ENCODE measurements at regions not wholly inside any gene's neighbourhood (a gene's known extent, or its start where the extent isn't known, plus 50 kb on each side); places are given as distances from the start of the nearest gene placed in this dataset.

GRCh38 chr4:43903456-43903855 lies 545.2 kb downstream of the KCTD8 start:
- DNase-seq (no peak), FAIRE-seq (no peak), ATAC-seq (no peak)
- no peaks in the 10 kb centered on the region for H3K36me3 ChIP-seq
- no peaks in the 10 kb centered on the region for H3K4me1 ChIP-seq
- H3K27me3 ChIP-seq = no peaks in the 10 kb centered on the region
- H3K27ac ChIP-seq = no peak overlapping the region
- TF ChIP-seq CTCF (IDR thresholded peaks at IDR 0.05) = no peak
- H3K4me3 ChIP-seq = no peak overlapping the region
- whole genome bisulfite sequencing, 2 donors = 72 to 76% methylated on average over 4 of the region's 4 CpGs
- no peaks in the 10 kb centered on the region for H3K9me3 ChIP-seq
- intact Hi-C loops (cut with DNase I) = no loop called here

GRCh38 chr4:43918377-43918776 lies 530.2 kb downstream of the KCTD8 start:
- DNase-seq (no peak), FAIRE-seq (no peak), ATAC-seq (no peak)
- Histone ChIP-seq H3K9me3 (no peaks in the 10 kb centered on the region), H3K36me3 (no peaks in the 10 kb centered on the region), H3K27ac (no peak overlapping the region), H3K27me3 (no peaks in the 10 kb centered on the region), H3K4me3 (no peak overlapping the region), H3K4me1 (no peaks in the 10 kb centered on the region)
- intact Hi-C loops (cut with DNase I) = no loop called here
- 55 to 62% methylated on average over 3 of the region's 3 CpGs for WGBS, 2 donors
- no peak for TF ChIP-seq CTCF (IDR thresholded peaks at IDR 0.05)

- TF ChIP-seq CTCF (IDR thresholded peaks at IDR 0.05) = no peak
- WGBS, 2 donors = 71 to 76% methylated on average over 2 of the region's 2 CpGs
- H3K27ac ChIP-seq = no peak overlapping the region
- FAIRE-seq (no peak), DNase-seq (no peak), ATAC-seq (no peak)
- no peaks in the 10 kb centered on the region for H3K36me3 ChIP-seq
- H3K9me3 ChIP-seq = no peaks in the 10 kb centered on the region
- H3K4me1 ChIP-seq = no peaks in the 10 kb centered on the region
- H3K4me3 ChIP-seq = no peak overlapping the region
- H3K27me3 ChIP-seq = no peaks in the 10 kb centered on the region
- intact Hi-C loops (cut with DNase I) = no loop called here
Measured at GRCh38 chr4:43932448-43932847, 516.2 kb downstream of the KCTD8 start.

- H3K27ac ChIP-seq = no peak overlapping the region
- no peak overlapping the region for H3K4me3 ChIP-seq
- no peak for ATAC-seq
- no peak for TF ChIP-seq CTCF (IDR thresholded peaks at IDR 0.05)
- no peaks in the 10 kb centered on the region for H3K4me1 ChIP-seq
- H3K9me3 ChIP-seq = no peaks in the 10 kb centered on the region
- WGBS, 2 donors = 19 to 32% methylated on average over 1 of the region's 1 CpG
- intact Hi-C loops (cut with DNase I) = no loop called here
- H3K36me3 ChIP-seq = no peaks in the 10 kb centered on the region
- no peak for DNase-seq
- no peak for FAIRE-seq
- H3K27me3 ChIP-seq = no peaks in the 10 kb centered on the region
Measured at GRCh38 chr4:43943998-43944397, 504.6 kb downstream of the KCTD8 start.

GRCh38 chr4:43959976-43960375 lies 488.6 kb downstream of the KCTD8 start:
- FAIRE-seq (no peak), ATAC-seq (no peak)
- 19 to 26% methylated on average over 1 of the region's 1 CpG for WGBS, 2 donors

More at GRCh38 chr4:43959976-43960375, 488.6 kb downstream of the KCTD8 start:
- Histone ChIP-seq H3K36me3 (no peaks in the 10 kb centered on the region), H3K27ac (no peak overlapping the region), H3K4me1 (no peaks in the 10 kb centered on the region), H3K27me3 (no peaks in the 10 kb centered on the region), H3K9me3 (no peaks in the 10 kb centered on the region), H3K4me3 (no peak overlapping the region)
- intact Hi-C loops (cut with DNase I) = no loop called here
- no peak for DNase-seq
- TF ChIP-seq CTCF (IDR thresholded peaks at IDR 0.05) = no peak

Data from pancreas (tissue), 10 donors.